HG02970 (cell line): ENCODE measurements at regions not wholly inside any gene's neighbourhood (a gene's known extent, or its start where the extent isn't known, plus 50 kb on each side); places are given as distances from the start of the nearest gene placed in this dataset.
"Not testable (repeated sequence)": the region's sequence is repeated elsewhere in the genome, so short reads cannot be mapped to it uniquely, and the experiment has no call there.

Experiments used
- ATAC-seq: cut with Tn5 transposase; IDR thresholded peaks from one replicate; pipeline ENCODE4 v1.9.1; 2021; ENCODE audit warnings: mild to moderate bottlenecking, moderate library complexity, moderate number of reproducible peaks; ENCODE audit not compliant: unreplicated experiment, low FRiP score

GRCh38 chr15:39009740-39010139, 445.1 kb upstream of the RASGRP1 start:
- ATAC-seq, result no peak

- ATAC-seq, result not testable (repeated sequence)
Observed at GRCh38 chr15:39011066-39011465, 446.5 kb upstream of the RASGRP1 start.

GRCh38 chr15:39013262-39013661, 448.6 kb upstream of the RASGRP1 start:
- ATAC-seq, result no peak

GRCh38 chr15:39014682-39015081, 450.1 kb upstream of the RASGRP1 start:
- no peak for ATAC-seq

GRCh38 chr15:39016706-39017105, 452.1 kb upstream of the RASGRP1 start:
- no peak for ATAC-seq

- no peak for ATAC-seq
Observed at GRCh38 chr15:39018966-39019365, 454.4 kb upstream of the RASGRP1 start.

GRCh38 chr15:39021341-39021740, 456.7 kb upstream of the RASGRP1 start:
- ATAC-seq, result no peak

- no peak for ATAC-seq
Observed at GRCh38 chr15:39022532-39023305, 458.1 kb upstream of the RASGRP1 start.

GRCh38 chr15:39025321-39025720, 460.7 kb upstream of the RASGRP1 start:
- ATAC-seq, result no peak

- no peak for ATAC-seq
Observed at GRCh38 chr15:39025881-39026280, 461.3 kb upstream of the RASGRP1 start.

- no peak for ATAC-seq
Observed at GRCh38 chr15:39028069-39028468, 463.5 kb upstream of the RASGRP1 start.

- no peak for ATAC-seq
Observed at GRCh38 chr15:39029741-39030140, 465.1 kb upstream of the RASGRP1 start.

- ATAC-seq, result no peak
Observed at GRCh38 chr15:39030291-39031070, 465.9 kb upstream of the RASGRP1 start.

GRCh38 chr15:39031596-39031995, 467.0 kb upstream of the RASGRP1 start:
- no peak for ATAC-seq

- ATAC-seq, result no peak
Observed at GRCh38 chr15:39034816-39035215, 470.2 kb upstream of the RASGRP1 start.

- ATAC-seq, result not testable (repeated sequence)
Observed at GRCh38 chr15:39037611-39038010, 473.0 kb upstream of the RASGRP1 start.

GRCh38 chr15:39040861-39041260, 476.2 kb upstream of the RASGRP1 start:
- ATAC-seq, result no peak

GRCh38 chr15:39041979-39042495, 477.4 kb upstream of the RASGRP1 start:
- no peak for ATAC-seq

- no peak for ATAC-seq
Observed at GRCh38 chr15:39051626-39052322, 487.2 kb upstream of the RASGRP1 start.

- no peak for ATAC-seq
Observed at GRCh38 chr15:39052323-39052705, 487.7 kb upstream of the RASGRP1 start.

GRCh38 chr15:39053480-39053879, 488.9 kb upstream of the RASGRP1 start:
- no peak for ATAC-seq
